Right ventricle myocardium inferior (tissue), 1 donor: ENCODE measurements at regions not wholly inside any gene's neighbourhood (a gene's known extent, or its start where the extent isn't known, plus 50 kb on each side); places are given as distances from the start of the nearest gene placed in this dataset.

ENCODE experiments used
- ATAC-seq: fragments of 200-7000 bp; cut with Tn5 transposase; one replicate; pipeline ENCODE4 v1.9.1; 2020; ENCODE audit warnings: mild to moderate bottlenecking, moderate library complexity
- DNase-seq: peaks from one replicate; pipeline ENCODE4 v3.0.0; 2021; ENCODE audit errors: missing footprints
- intact Hi-C: fragments of 100-400 bp; cut with DNase I; formaldehyde crosslinking; loops from one replicate; pipeline ENCODE4 v1.11.0; 2022
- donor health status: DM: no; HTN: yes; CAD: no; lungs with severe emphysema.

GRCh38 chr17:77419095-77419494, 278.3 kb downstream of the SEC14L1 start:
- ATAC-seq (no peak), DNase-seq (peak; percentile 64)
- intact Hi-C loops = no loop called here

- ATAC-seq (no peak), DNase-seq (peak; percentile 37)
- intact Hi-C loops = loop anchor here (2.0 to 5.0 kb wide), 2 partner anchors 32 to 69 kb away; no protein-coding TSS in a partner anchor
Measured at GRCh38 chr17:77419547-77420094, 278.9 kb downstream of the SEC14L1 start.

GRCh38 chr17:77420095-77420803, 279.5 kb downstream of the SEC14L1 start:
- intact Hi-C loops = loop anchor here (2.0 to 5.0 kb wide), 2 partner anchors 33 to 69 kb away; no protein-coding TSS in a partner anchor
- DNase-seq = peak; percentile 28

GRCh38 chr17:77420804-77421629, 280.2 kb downstream of the SEC14L1 start:
- intact Hi-C loops = loop anchor here (2.0 to 5.0 kb wide), 2 partner anchors 34 to 70 kb away; no protein-coding TSS in a partner anchor
- ATAC-seq (no peak), DNase-seq (peak; percentile 43)

More at GRCh38 chr17:77420095-77420803, 279.5 kb downstream of the SEC14L1 start:
- no peak for ATAC-seq

- DNase-seq = no peak
- intact Hi-C loops = loop anchor here (2.0 to 5.0 kb wide), 2 partner anchors 34 to 71 kb away; no protein-coding TSS in a partner anchor
- ATAC-seq = no peak
Measured at GRCh38 chr17:77421630-77421972, 280.8 kb downstream of the SEC14L1 start.

GRCh38 chr17:77422104-77422747, 281.5 kb downstream of the SEC14L1 start:
- no peak for ATAC-seq
- intact Hi-C loops = loop anchor here (5.0 kb wide), 1 partner anchor 35 kb away; no protein-coding TSS in a partner anchor
- no peak for DNase-seq

- DNase-seq (no peak), ATAC-seq (no peak)
- intact Hi-C loops = loop anchor here (5.0 kb wide), 1 partner anchor 35 kb away; no protein-coding TSS in a partner anchor
Measured at GRCh38 chr17:77422748-77423113, 282.0 kb downstream of the SEC14L1 start.

- DNase-seq (peak; percentile 90), ATAC-seq (peak; percentile 82)
- intact Hi-C loops = loop anchor here (5.0 kb wide), 1 partner anchor 37 kb away; no protein-coding TSS in a partner anchor
Measured at GRCh38 chr17:77423589-77424451, 283.1 kb downstream of the SEC14L1 start.

GRCh38 chr17:77424585-77425344, 284.0 kb downstream of the SEC14L1 start:
- ATAC-seq (peak; percentile 70), DNase-seq (peak; percentile 96)
- intact Hi-C loops = loop anchor here (5.0 kb wide), 1 partner anchor 37 kb away; no protein-coding TSS in a partner anchor

GRCh38 chr17:77425348-77425747, 284.6 kb downstream of the SEC14L1 start:
- DNase-seq (no peak), ATAC-seq (no peak)
- intact Hi-C loops = no loop called here

- intact Hi-C loops = no loop called here
- no peak for ATAC-seq
- peak; percentile 63 for DNase-seq
Measured at GRCh38 chr17:77425791-77426641, 285.2 kb downstream of the SEC14L1 start.

GRCh38 chr17:77426676-77427386, 286.1 kb downstream of the SEC14L1 start:
- intact Hi-C loops = no loop called here
- no peak for ATAC-seq
- DNase-seq = peak; percentile 59

- ATAC-seq = no peak
- intact Hi-C loops = no loop called here
- peak; percentile 74 for DNase-seq
Measured at GRCh38 chr17:77427391-77427991, 286.7 kb downstream of the SEC14L1 start.

- ATAC-seq = no peak
- intact Hi-C loops = loop anchor here (1.0 kb wide), 1 partner anchor 62 kb away; no protein-coding TSS in a partner anchor
- DNase-seq = peak; percentile 74
Measured at GRCh38 chr17:77428020-77428748, 287.4 kb downstream of the SEC14L1 start.
